GM12873 (cell line): ENCODE measurements at regions not wholly inside any gene's neighbourhood (a gene's known extent, or its start where the extent isn't known, plus 50 kb on each side); places are given as distances from the start of the nearest gene placed in this dataset.

ENCODE experiments used
- CTCF ChIP-seq: IDR thresholded peaks from 2 replicates; pipeline ENCODE4 v1.5.1; 2012; ENCODE audit warnings: low read depth, mild to moderate bottlenecking, moderate library complexity, low read length, control low read depth; ENCODE audit not compliant: insufficient read depth; ENCODE audit errors: missing control alignments

- no peak for TF ChIP-seq CTCF
These were observed 170.4 kb upstream of the NR5A2 start for GRCh38 chr1:199857108-199857507.

- TF ChIP-seq CTCF: no peak
These were observed 170.0 kb upstream of the NR5A2 start for GRCh38 chr1:199857516-199857915.

- no peak for TF ChIP-seq CTCF
These were observed 169.3 kb upstream of the NR5A2 start for GRCh38 chr1:199858171-199858570.

- TF ChIP-seq CTCF: no peak
These were observed 168.7 kb upstream of the NR5A2 start for GRCh38 chr1:199858856-199859255.

GRCh38 chr1:199859491-199859933, 168.0 kb upstream of the NR5A2 start:
- no peak for TF ChIP-seq CTCF

- TF ChIP-seq CTCF: no peak
These were observed 166.3 kb upstream of the NR5A2 start for GRCh38 chr1:199861020-199861795.

GRCh38 chr1:199862047-199862446, 165.5 kb upstream of the NR5A2 start:
- TF ChIP-seq CTCF: no peak

- TF ChIP-seq CTCF: no peak
These were observed 161.3 kb upstream of the NR5A2 start for GRCh38 chr1:199866210-199866617.
